ENCODE measurements at regions not wholly inside any gene's neighbourhood (a gene's known extent, or its start where the extent isn't known, plus 50 kb on each side); places are given as distances from the start of the nearest gene placed in this dataset.

- Histone ChIP-seq H3K27me3 (no peaks in the 10 kb centered on the region), H3K9ac (ENCODE audit: low read depth in 2 of 2, low read length in 2 of 2) (no peak overlapping the region), H3K4me3 (no peak overlapping the region), H3K36me3 (no peaks in the 10 kb centered on the region), H3K27ac (no peak overlapping the region), H3K9me3 (no peaks in the 10 kb centered on the region), H3K4me1 (no peaks in the 10 kb centered on the region)
- no peak for DNase-seq
- intact Hi-C loops (cut with DNase I): no loop called here
- TF ChIP-seq CTCF (IDR thresholded peaks at IDR 0.05): no peak
Observed at GRCh38 chr1:239840790-239841189, 250.9 kb upstream of the FMN2 start.

DNA sequence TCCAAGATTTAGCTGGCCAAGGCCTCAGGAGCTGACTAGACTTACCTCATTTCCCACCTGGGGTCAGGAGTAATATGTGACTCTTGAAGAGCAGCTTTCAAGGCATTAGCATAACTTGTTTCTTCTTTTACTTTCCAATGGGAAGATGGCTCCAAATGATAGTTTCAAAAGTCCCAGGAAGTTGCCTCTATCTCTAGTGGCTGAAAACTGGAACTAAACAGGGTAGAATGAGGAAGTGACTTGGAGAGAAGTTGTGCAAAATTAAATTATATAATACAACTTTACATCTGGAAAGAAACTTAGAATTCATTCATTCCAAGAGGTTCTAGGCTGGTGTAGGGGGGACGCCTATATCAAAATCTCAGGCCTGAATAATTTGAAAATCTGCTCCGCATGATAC lies 250.1 kb upstream of the FMN2 start:
- no peak for DNase-seq
- H3K9ac ChIP-seq (ENCODE audit: low read depth in 2 of 2, low read length in 2 of 2): no peak overlapping the region
- no peaks in the 10 kb centered on the region for H3K36me3 ChIP-seq
- no peak overlapping the region for H3K27ac ChIP-seq
- intact Hi-C loops (cut with DNase I): no loop called here
- H3K27me3 ChIP-seq: no peaks in the 10 kb centered on the region
- H3K4me1 ChIP-seq: no peaks in the 10 kb centered on the region
- H3K9me3 ChIP-seq: no peaks in the 10 kb centered on the region
- no peak for TF ChIP-seq CTCF (IDR thresholded peaks at IDR 0.05)
- no peak overlapping the region for H3K4me3 ChIP-seq

GRCh38 chr1:239843541-239843940 lies 248.1 kb upstream of the FMN2 start:
- intact Hi-C loops (cut with DNase I): no loop called here
- Histone ChIP-seq H3K27me3 (no peaks in the 10 kb centered on the region), H3K4me3 (no peak overlapping the region), H3K4me1 (no peaks in the 10 kb centered on the region), H3K9ac (ENCODE audit: low read depth in 2 of 2, low read length in 2 of 2) (no peak overlapping the region), H3K36me3 (no peaks in the 10 kb centered on the region), H3K9me3 (no peaks in the 10 kb centered on the region), H3K27ac (no peak overlapping the region)
- TF ChIP-seq CTCF (IDR thresholded peaks at IDR 0.05): no peak
- DNase-seq: no peak

- Histone ChIP-seq H3K4me3 (no peak overlapping the region), H3K9ac (ENCODE audit: low read depth in 2 of 2, low read length in 2 of 2) (no peak overlapping the region), H3K27me3 (no peaks in the 10 kb centered on the region), H3K36me3 (no peaks in the 10 kb centered on the region), H3K27ac (no peak overlapping the region), H3K9me3 (no peaks in the 10 kb centered on the region), H3K4me1 (no peaks in the 10 kb centered on the region)
- intact Hi-C loops (cut with DNase I): no loop called here
- TF ChIP-seq CTCF (IDR thresholded peaks at IDR 0.05): no peak
- DNase-seq: no peak
Observed at GRCh38 chr1:239844833-239845232, 246.8 kb upstream of the FMN2 start.

DNA sequence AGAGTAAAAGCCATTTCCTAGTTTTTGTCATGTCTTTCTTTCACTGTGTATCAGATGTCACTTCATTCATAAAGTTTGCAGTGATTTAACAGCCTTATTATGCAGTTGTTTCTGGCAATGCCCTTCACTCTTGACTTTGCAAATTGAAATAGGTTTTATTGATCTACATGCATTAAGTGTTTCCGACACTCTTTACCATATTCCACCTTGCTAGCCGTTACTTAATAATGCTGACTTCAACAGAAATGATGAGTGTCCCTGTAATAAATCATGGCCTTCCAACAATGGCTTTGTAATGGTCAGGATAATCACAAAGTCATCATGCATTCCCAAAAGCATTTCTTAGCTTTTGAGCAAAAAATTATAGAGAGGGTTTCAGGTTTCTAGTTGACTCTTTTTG lies 236.8 kb upstream of the FMN2 start:
- H3K9ac ChIP-seq (ENCODE audit: low read depth in 2 of 2, low read length in 2 of 2): no peak overlapping the region
- no peaks in the 10 kb centered on the region for H3K36me3 ChIP-seq
- TF ChIP-seq CTCF (IDR thresholded peaks at IDR 0.05): no peak
- no peak for DNase-seq
- H3K27ac ChIP-seq: no peak overlapping the region
- no peak overlapping the region for H3K4me3 ChIP-seq
- H3K9me3 ChIP-seq: no peaks in the 10 kb centered on the region
- no peaks in the 10 kb centered on the region for H3K4me1 ChIP-seq
- H3K27me3 ChIP-seq: no peaks in the 10 kb centered on the region
- intact Hi-C loops (cut with DNase I): no loop called here

DNA sequence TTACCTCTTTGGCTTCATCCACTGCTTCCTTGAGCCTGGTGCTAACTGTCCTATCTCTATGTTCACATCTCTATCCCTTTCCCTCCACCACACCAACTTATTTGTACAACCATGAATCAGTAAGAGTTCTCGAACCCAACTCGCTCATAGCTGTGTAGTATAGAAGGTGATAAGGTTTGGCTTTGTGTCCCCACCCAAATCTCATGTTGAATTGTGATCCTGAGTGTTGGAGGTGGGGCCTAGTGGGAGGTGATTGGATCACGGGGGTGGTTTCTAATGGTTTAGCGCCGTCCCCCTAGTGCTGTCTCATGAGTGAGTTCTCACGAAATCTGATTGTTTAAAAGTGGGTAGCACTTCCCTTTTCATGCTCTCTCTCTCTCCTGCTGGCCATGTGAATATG lies 235.6 kb upstream of the FMN2 start:
- Histone ChIP-seq H3K4me3 (no peak overlapping the region), H3K4me1 (no peaks in the 10 kb centered on the region), H3K27ac (no peak overlapping the region), H3K9ac (ENCODE audit: low read depth in 2 of 2, low read length in 2 of 2) (no peak overlapping the region), H3K27me3 (no peaks in the 10 kb centered on the region), H3K36me3 (no peaks in the 10 kb centered on the region), H3K9me3 (no peaks in the 10 kb centered on the region)
- intact Hi-C loops (cut with DNase I): no loop called here
- TF ChIP-seq CTCF (IDR thresholded peaks at IDR 0.05): no peak
- DNase-seq: no peak

All from colonic mucosa (tissue), 4 donors.